ENCODE measurements at regions not wholly inside any gene's neighbourhood (a gene's known extent, or its start where the extent isn't known, plus 50 kb on each side); places are given as distances from the start of the nearest gene placed in this dataset.

GRCh38 chr2:136322428-136322827 lies 204.5 kb upstream of the CXCR4 start:
- WGBS: 94% methylated on average over 2 of the region's 2 CpGs
- H2AK5ac ChIP-seq (ENCODE audit: low read length, severe bottlenecking): no peak overlapping the region
- no peak overlapping the region for H2AFZ ChIP-seq (ENCODE audit: low read depth, low read length)
- no peak overlapping the region for H2BK120ac ChIP-seq (ENCODE audit: low read depth, low read length)
- no peak overlapping the region for H3K4ac ChIP-seq (ENCODE audit: low read depth in 1 of 2, low read length in 2 of 2)
- no peak overlapping the region for H3K4me2 ChIP-seq (ENCODE audit: low read length, poor library complexity, severe bottlenecking)
- no peaks in the 10 kb centered on the region for H3K79me1 ChIP-seq (replicated peaks; ENCODE audit: low read length, poor library complexity, severe bottlenecking)
- H3K23ac ChIP-seq (ENCODE audit: low read length in 2 of 2): no peak overlapping the region
- no peak overlapping the region for H3K18ac ChIP-seq (ENCODE audit: low read depth in 1 of 2, low read length in 2 of 2)
- H4K8ac ChIP-seq (ENCODE audit: low read length): no peak overlapping the region
- DNase-seq: no peak
- no peak overlapping the region for H4K91ac ChIP-seq (ENCODE audit: low read length)
- H2BK12ac ChIP-seq (ENCODE audit: low read length in 2 of 2): no peak overlapping the region
- H3K4me3 ChIP-seq (ENCODE audit: insufficient read depth in 1 of 2, low read depth in 1 of 2, low read length in 2 of 2): no peak overlapping the region
- no peaks in the 10 kb centered on the region for H3K9me3 ChIP-seq (ENCODE audit: control insufficient read depth, low read length)
- no peaks in the 10 kb centered on the region for H3K36me3 ChIP-seq (ENCODE audit: control insufficient read depth in 1 of 2, insufficient read depth in 2 of 2, low read depth in 1 of 2, low read length in 2 of 2)
- no peak overlapping the region for H2BK5ac ChIP-seq (ENCODE audit: low read depth, low read length, poor library complexity, severe bottlenecking)
- H3K27me3 ChIP-seq (ENCODE audit: control insufficient read depth in 1 of 2, insufficient read depth in 1 of 2, low read length in 2 of 2): no peaks in the 10 kb centered on the region
- peaks cover 2% of the 10 kb centered on the region for H3K4me1 ChIP-seq (ENCODE audit: control insufficient read depth, insufficient read depth, low read depth, low read length)
- H3K9ac ChIP-seq (ENCODE audit: low read length): no peak overlapping the region
- no peak overlapping the region for H2BK15ac ChIP-seq (ENCODE audit: low read depth, poor library complexity, severe bottlenecking)
- H3K14ac ChIP-seq (ENCODE audit: low read length in 2 of 2): no peak overlapping the region
- no peak overlapping the region for H3K27ac ChIP-seq (ENCODE audit: low read length, poor library complexity, severe bottlenecking)

- Histone ChIP-seq H3K4me3 (ENCODE audit: insufficient read depth in 1 of 2, low read depth in 1 of 2, low read length in 2 of 2) (peak overlapping the region in 1 of 2 experiments; percentile 8), H3K18ac (ENCODE audit: low read depth in 1 of 2, low read length in 2 of 2) (no peak overlapping the region), H3K4me1 (ENCODE audit: control insufficient read depth, insufficient read depth, low read depth, low read length) (no peaks in the 10 kb centered on the region)
Observed at GRCh38 chr2:136319651-136320050, 201.7 kb upstream of the CXCR4 start.

GRCh38 chr2:136319237-136319636 lies 201.3 kb upstream of the CXCR4 start:
- no peaks in the 10 kb centered on the region for H3K4me1 ChIP-seq (ENCODE audit: control insufficient read depth, insufficient read depth, low read depth, low read length)
- H3K4ac ChIP-seq (ENCODE audit: low read depth in 1 of 2, low read length in 2 of 2): no peak overlapping the region
- H3K4me2 ChIP-seq (ENCODE audit: low read length, poor library complexity, severe bottlenecking): no peak overlapping the region
- no peaks in the 10 kb centered on the region for H3K9me3 ChIP-seq (ENCODE audit: control insufficient read depth, low read length)
- no peaks in the 10 kb centered on the region for H3K79me1 ChIP-seq (replicated peaks; ENCODE audit: low read length, poor library complexity, severe bottlenecking)
- H3K18ac ChIP-seq (ENCODE audit: low read depth in 1 of 2, low read length in 2 of 2): no peak overlapping the region
- H3K27me3 ChIP-seq (ENCODE audit: control insufficient read depth in 1 of 2, insufficient read depth in 1 of 2, low read length in 2 of 2): no peaks in the 10 kb centered on the region
- WGBS: 16% methylated on average over 2 of the region's 2 CpGs
- H2BK120ac ChIP-seq (ENCODE audit: low read depth, low read length): no peak overlapping the region
- H3K9ac ChIP-seq (ENCODE audit: low read length): no peak overlapping the region
- H3K27ac ChIP-seq (ENCODE audit: low read length, poor library complexity, severe bottlenecking): no peak overlapping the region
- H3K36me3 ChIP-seq (ENCODE audit: control insufficient read depth in 1 of 2, insufficient read depth in 2 of 2, low read depth in 1 of 2, low read length in 2 of 2): no peaks in the 10 kb centered on the region
- no peak overlapping the region for H2AK5ac ChIP-seq (ENCODE audit: low read length, severe bottlenecking)
- H2BK5ac ChIP-seq (ENCODE audit: low read depth, low read length, poor library complexity, severe bottlenecking): no peak overlapping the region
- no peak overlapping the region for H2BK12ac ChIP-seq (ENCODE audit: low read length in 2 of 2)
- no peak overlapping the region for H4K8ac ChIP-seq (ENCODE audit: low read length)
- H3K14ac ChIP-seq (ENCODE audit: low read length in 2 of 2): no peak overlapping the region
- DNase-seq: no peak
- no peak overlapping the region for H2AFZ ChIP-seq (ENCODE audit: low read depth, low read length)
- H3K23ac ChIP-seq (ENCODE audit: low read length in 2 of 2): no peak overlapping the region
- H4K91ac ChIP-seq (ENCODE audit: low read length): no peak overlapping the region
- no peak overlapping the region for H2BK15ac ChIP-seq (ENCODE audit: low read depth, poor library complexity, severe bottlenecking)
- H3K4me3 ChIP-seq (ENCODE audit: insufficient read depth in 1 of 2, low read depth in 1 of 2, low read length in 2 of 2): no peak overlapping the region

More at GRCh38 chr2:136319651-136320050, 201.7 kb upstream of the CXCR4 start:
- no peak overlapping the region for H2BK120ac ChIP-seq (ENCODE audit: low read depth, low read length)
- no peak overlapping the region for H4K91ac ChIP-seq (ENCODE audit: low read length)
- H3K36me3 ChIP-seq (ENCODE audit: control insufficient read depth in 1 of 2, insufficient read depth in 2 of 2, low read depth in 1 of 2, low read length in 2 of 2): no peaks in the 10 kb centered on the region
- no peak overlapping the region for H2BK12ac ChIP-seq (ENCODE audit: low read length in 2 of 2)
- DNase-seq: no peak
- no peak overlapping the region for H3K27ac ChIP-seq (ENCODE audit: low read length, poor library complexity, severe bottlenecking)
- H3K9ac ChIP-seq (ENCODE audit: low read length): no peak overlapping the region
- H2AFZ ChIP-seq (ENCODE audit: low read depth, low read length): no peak overlapping the region
- H3K23ac ChIP-seq (ENCODE audit: low read length in 2 of 2): no peak overlapping the region
- no peaks in the 10 kb centered on the region for H3K79me1 ChIP-seq (replicated peaks; ENCODE audit: low read length, poor library complexity, severe bottlenecking)
- H2AK5ac ChIP-seq (ENCODE audit: low read length, severe bottlenecking): no peak overlapping the region
- no peaks in the 10 kb centered on the region for H3K9me3 ChIP-seq (ENCODE audit: control insufficient read depth, low read length)
- H4K8ac ChIP-seq (ENCODE audit: low read length): no peak overlapping the region
- H3K14ac ChIP-seq (ENCODE audit: low read length in 2 of 2): no peak overlapping the region
- no peaks in the 10 kb centered on the region for H3K27me3 ChIP-seq (ENCODE audit: control insufficient read depth in 1 of 2, insufficient read depth in 1 of 2, low read length in 2 of 2)
- H3K4ac ChIP-seq (ENCODE audit: low read depth in 1 of 2, low read length in 2 of 2): no peak overlapping the region
- WGBS: 45% methylated on average over 11 of the region's 11 CpGs
- H2BK15ac ChIP-seq (ENCODE audit: low read depth, poor library complexity, severe bottlenecking): no peak overlapping the region
- no peak overlapping the region for H3K4me2 ChIP-seq (ENCODE audit: low read length, poor library complexity, severe bottlenecking)
- H2BK5ac ChIP-seq (ENCODE audit: low read depth, low read length, poor library complexity, severe bottlenecking): no peak overlapping the region

- Histone ChIP-seq H2BK120ac (ENCODE audit: low read depth, low read length) (no peak overlapping the region), H2BK15ac (ENCODE audit: low read depth, poor library complexity, severe bottlenecking) (no peak overlapping the region), H3K36me3 (ENCODE audit: control insufficient read depth in 1 of 2, insufficient read depth in 2 of 2, low read depth in 1 of 2, low read length in 2 of 2) (no peaks in the 10 kb centered on the region), H3K14ac (ENCODE audit: low read length in 2 of 2) (no peak overlapping the region), H3K9me3 (ENCODE audit: control insufficient read depth, low read length) (no peaks in the 10 kb centered on the region), H3K79me1 (replicated peaks; ENCODE audit: low read length, poor library complexity, severe bottlenecking) (no peaks in the 10 kb centered on the region), H3K4ac (ENCODE audit: low read depth in 1 of 2, low read length in 2 of 2) (no peak overlapping the region), H3K4me3 (ENCODE audit: insufficient read depth in 1 of 2, low read depth in 1 of 2, low read length in 2 of 2) (no peak overlapping the region), H3K9ac (ENCODE audit: low read length) (no peak overlapping the region), H2BK12ac (ENCODE audit: low read length in 2 of 2) (no peak overlapping the region), H2AFZ (ENCODE audit: low read depth, low read length) (no peak overlapping the region), H3K4me2 (ENCODE audit: low read length, poor library complexity, severe bottlenecking) (no peak overlapping the region), H3K27me3 (ENCODE audit: control insufficient read depth in 1 of 2, insufficient read depth in 1 of 2, low read length in 2 of 2) (peaks cover 0 to 3% of the 10 kb centered on the region in 2 experiments), H3K23ac (ENCODE audit: low read length in 2 of 2) (no peak overlapping the region), H4K8ac (ENCODE audit: low read length) (no peak overlapping the region), H2BK5ac (ENCODE audit: low read depth, low read length, poor library complexity, severe bottlenecking) (no peak overlapping the region), H2AK5ac (ENCODE audit: low read length, severe bottlenecking) (no peak overlapping the region), H4K91ac (ENCODE audit: low read length) (no peak overlapping the region), H3K18ac (ENCODE audit: low read depth in 1 of 2, low read length in 2 of 2) (no peak overlapping the region), H3K27ac (ENCODE audit: low read length, poor library complexity, severe bottlenecking) (no peak overlapping the region), H3K4me1 (ENCODE audit: control insufficient read depth, insufficient read depth, low read depth, low read length) (no peaks in the 10 kb centered on the region)
- no peak for DNase-seq
Observed at GRCh38 chr2:136314240-136314639, 196.3 kb upstream of the CXCR4 start.
